GM13976 (cell line): ENCODE measurements at regions not wholly inside any gene's neighbourhood (a gene's known extent, or its start where the extent isn't known, plus 50 kb on each side); places are given as distances from the start of the nearest gene placed in this dataset.
"Not testable (repeated sequence)": the region's sequence is repeated elsewhere in the genome, so short reads cannot be mapped to it uniquely, and the experiment has no call there.

ENCODE experiments used
- DNase-seq: peaks from one replicate; pipeline ENCODE4 v3.0.0; 2012; ENCODE audit warnings: low spot score
- in situ Hi-C: fragments of 300-500 bp; cut with MboI; formaldehyde crosslinking; loops from one replicate; pipeline ENCODE4 v1.12.0; 2022; ENCODE audit warnings: low sequenced_read_pairs, mixed read lengths, inconsistent platforms; ENCODE audit not compliant: unreplicated experiment
- TF ChIP-seq, protein P1 (sequence below): IDR thresholded peaks from 2 replicates; pipeline ENCODE4 v1.5.1; 2012; ENCODE audit warnings: borderline replicate concordance, mild to moderate bottlenecking; ENCODE audit not compliant: insufficient read depth; ENCODE audit errors: extremely low read depth, missing control alignments, control extremely low read depth

DNA sequence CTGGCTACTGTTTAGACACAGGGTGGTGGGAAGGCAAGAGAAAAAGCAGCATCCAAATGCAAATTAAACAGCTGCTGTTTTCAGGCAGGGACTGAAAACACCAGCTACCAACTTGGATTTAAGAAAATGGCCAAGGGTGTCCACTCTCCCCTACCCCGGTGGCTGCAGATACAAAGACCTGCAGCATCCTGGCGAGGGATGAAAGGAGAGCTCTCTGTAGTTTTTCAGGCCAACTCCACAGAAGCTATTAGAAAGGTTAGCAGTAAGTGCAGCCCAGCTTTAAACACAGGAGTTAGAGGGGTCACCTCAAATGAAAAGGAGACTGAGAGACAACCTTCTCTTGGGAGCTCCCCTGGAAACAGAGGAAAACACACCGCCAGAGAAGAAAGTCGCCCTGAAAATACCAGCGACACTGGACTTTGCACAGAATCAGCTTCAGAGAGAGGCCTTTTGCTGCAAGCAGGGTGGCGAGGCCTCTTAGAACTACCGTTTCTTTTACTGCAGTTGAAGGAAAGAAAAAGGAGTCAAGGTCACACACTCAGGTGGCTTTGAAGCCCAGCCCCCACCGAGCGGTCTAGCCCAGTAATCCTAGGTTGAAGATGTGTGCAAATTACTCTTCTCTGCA lies 74.4 kb upstream of the TIAM1 start:
- DNase-seq = no peak
- in situ Hi-C loops = no loop called here
- TF ChIP-seq, protein P1, sequence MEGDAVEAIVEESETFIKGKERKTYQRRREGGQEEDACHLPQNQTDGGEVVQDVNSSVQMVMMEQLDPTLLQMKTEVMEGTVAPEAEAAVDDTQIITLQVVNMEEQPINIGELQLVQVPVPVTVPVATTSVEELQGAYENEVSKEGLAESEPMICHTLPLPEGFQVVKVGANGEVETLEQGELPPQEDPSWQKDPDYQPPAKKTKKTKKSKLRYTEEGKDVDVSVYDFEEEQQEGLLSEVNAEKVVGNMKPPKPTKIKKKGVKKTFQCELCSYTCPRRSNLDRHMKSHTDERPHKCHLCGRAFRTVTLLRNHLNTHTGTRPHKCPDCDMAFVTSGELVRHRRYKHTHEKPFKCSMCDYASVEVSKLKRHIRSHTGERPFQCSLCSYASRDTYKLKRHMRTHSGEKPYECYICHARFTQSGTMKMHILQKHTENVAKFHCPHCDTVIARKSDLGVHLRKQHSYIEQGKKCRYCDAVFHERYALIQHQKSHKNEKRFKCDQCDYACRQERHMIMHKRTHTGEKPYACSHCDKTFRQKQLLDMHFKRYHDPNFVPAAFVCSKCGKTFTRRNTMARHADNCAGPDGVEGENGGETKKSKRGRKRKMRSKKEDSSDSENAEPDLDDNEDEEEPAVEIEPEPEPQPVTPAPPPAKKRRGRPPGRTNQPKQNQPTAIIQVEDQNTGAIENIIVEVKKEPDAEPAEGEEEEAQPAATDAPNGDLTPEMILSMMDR = no peak

DNA sequence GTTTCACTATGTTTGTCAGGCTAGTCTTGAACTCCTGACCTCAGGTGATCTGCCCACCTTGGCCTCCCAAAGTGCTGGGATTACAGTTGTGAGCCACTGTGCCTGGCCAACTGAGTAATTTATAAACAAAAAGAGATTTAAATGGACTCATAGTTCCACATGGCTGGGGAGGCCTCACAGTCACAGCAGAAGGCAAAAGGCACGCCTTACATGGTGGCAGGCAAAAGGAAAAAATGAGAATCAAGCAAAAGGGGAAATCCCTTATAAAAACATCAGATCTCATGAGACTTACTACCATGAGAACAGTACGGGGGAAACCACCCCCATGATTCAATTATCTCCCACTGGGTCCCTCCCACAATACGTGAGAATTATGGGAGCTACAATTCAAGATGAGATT lies 73.2 kb upstream of the TIAM1 start:
- DNase-seq, in situ Hi-C loops: not testable (repeated sequence)

DNA sequence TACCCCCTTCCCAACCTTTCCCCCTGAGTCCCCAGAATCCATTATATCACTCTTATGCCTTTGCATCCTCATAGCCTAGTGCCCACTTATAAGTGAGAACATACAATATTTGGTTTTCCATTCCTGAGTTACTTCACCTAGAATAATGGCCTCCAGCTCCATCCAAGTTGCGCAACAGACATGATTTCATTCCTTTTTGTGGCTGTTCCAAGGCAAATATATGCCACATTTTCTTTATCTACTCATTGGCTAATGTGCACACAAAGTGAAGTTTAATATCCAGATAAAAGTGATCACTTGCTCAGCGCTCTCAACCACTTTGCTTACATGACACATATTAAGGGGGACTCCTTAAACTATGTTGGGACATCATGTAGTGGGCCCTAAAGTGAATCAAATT lies 72.4 kb upstream of the TIAM1 start:
- in situ Hi-C loops = no loop called here
- no peak for DNase-seq

DNA sequence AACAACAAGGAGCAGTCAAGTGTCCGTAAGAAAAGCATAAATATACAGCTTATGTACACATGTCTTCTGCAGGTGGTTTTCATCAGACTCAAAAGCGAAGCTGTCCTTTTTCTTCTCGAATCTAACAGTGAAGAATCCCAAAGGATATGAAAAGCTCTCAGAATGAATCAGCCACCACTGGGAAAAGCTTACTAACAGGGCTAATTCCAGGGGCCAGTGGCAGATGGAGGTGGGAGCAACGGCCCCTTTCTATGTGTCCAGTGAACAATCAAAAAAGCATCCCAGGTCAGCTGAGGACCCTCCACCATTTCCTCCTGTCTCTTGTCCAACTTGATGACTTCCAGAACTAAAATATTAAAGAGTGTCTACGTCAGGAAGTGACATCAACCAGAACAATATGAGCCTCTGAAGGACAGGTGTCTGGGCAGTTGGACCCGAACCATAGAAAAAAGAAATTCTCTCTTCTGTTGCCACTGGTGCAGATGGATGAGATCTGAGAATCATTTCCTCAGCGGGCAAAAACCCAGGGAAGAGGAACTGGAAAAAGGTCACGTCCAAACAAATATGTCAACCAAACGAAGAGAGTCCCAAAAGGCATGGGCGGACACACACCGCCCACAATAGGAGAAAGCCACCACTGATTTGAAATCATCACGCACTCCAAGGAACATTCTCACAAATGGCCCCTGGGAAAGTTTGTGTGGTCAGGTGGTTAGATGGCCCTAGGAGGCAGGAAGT lies 70.4 kb upstream of the TIAM1 start:
- TF ChIP-seq, protein P1 = no peak
- in situ Hi-C loops = no loop called here
- DNase-seq = no peak

More for the DNA sequence above, 72.4 kb upstream of the TIAM1 start:
- TF ChIP-seq, protein P1 = no peak

DNA sequence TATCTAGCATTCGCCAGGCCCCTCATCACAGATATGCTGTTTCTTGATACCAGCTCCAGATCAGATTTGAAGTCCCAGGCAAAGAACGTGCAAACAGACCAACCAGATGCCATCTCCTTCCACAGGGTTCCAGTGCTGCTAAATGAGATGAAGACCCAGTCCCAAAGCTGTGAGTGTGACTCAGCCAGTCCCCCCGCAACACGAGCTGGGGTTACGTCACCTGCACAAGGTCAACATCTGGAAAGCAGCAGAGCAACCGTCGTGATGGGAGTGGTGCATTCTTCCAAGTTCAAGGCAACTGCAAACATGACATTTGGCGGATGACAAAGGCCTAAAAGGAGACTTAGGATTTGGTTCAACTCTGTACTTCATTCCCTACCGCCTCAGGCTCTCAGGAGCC lies 69.6 kb upstream of the TIAM1 start:
- in situ Hi-C loops = no loop called here
- no peak for DNase-seq
- TF ChIP-seq, protein P1 = no peak

DNA sequence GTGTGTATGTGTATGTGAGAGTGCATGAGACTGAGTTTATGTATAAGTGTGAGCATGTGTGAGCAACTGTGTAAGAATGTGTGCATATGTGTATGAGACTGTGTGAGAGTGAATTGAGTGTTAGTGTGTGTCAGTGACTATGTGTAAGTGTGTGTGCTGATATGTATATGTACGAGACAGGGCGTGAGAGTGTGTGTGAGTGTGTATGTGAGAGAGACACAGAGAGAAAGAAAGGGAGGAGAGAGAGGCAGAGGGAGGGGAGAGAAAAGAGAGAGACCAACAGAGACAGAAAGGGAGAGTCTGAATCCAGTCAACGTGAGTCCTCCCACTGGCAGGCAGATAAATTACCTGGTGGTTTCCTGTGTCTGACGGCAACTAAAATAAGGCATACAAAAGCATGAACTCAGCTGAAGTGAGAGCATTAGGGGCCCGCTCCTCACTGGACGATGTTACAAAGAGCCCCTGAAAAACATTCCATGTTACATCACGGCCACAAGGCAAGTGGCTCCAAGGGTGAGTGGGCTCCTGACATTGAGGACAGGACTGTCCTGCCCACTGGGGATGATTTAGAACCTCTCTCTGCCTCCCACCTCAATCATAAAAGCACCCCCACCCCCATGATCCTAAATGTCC lies 66.6 kb upstream of the TIAM1 start:
- TF ChIP-seq, protein P1 = no peak

More for the DNA sequence above, 66.6 kb upstream of the TIAM1 start:
- in situ Hi-C loops = no loop called here
- no peak for DNase-seq
